A673 (cell line): ENCODE measurements at regions not wholly inside any gene's neighbourhood (a gene's known extent, or its start where the extent isn't known, plus 50 kb on each side); places are given as distances from the start of the nearest gene placed in this dataset.
A peak's percentile ranks its signal among the peaks of the same experiment; 100 is the strongest.

Source experiments
- BruUV-seq: library from RNA; stranded (reverse); fragments of 400-500 nt; replicated peaks from 2 replicates; lab custom pipeline; 2021; lab: Mats Ljungman, UMichigan
- CTCF ChIA-PET: fragments of 300-600 bp; sonication (Branson Sonifier 250); formaldehyde crosslinking; loops from one replicate; lab custom pipeline; 2022; ENCODE audit warnings: antibody characterized with exemption; lab: Charles Lee
- POLR2A ChIA-PET: fragments of 300-600 bp; sonication (Branson Sonifier 250); formaldehyde crosslinking; loops from one replicate; lab custom pipeline; 2022; ENCODE audit warnings: antibody characterized with exemption; ENCODE audit not compliant: low non-redundant PET; lab: Charles Lee
- DNase-seq: peaks from one replicate; pipeline ENCODE4 v3.0.0-alpha.2; 2015; ENCODE audit warnings: low spot score
- H3K27ac ChIP-seq: fragments of 200-600 bp; sonication (generic); 2 replicates; pipeline ENCODE4 v1.5.1; 2016; ENCODE audit warnings: mixed run types, low read depth, mild to moderate bottlenecking, mixed read lengths, antibody characterized with exemption, low read length; ENCODE audit not compliant: poor library complexity, severe bottlenecking
- H3K27me3 ChIP-seq: fragments of 200-600 bp; sonication (generic); replicated peaks from 2 replicates; pipeline ENCODE4 v1.6.1; 2017; ENCODE audit warnings: mixed run types, low read depth, mild to moderate bottlenecking, mixed read lengths, antibody characterized with exemption, low read length; ENCODE audit not compliant: insufficient read depth, poor library complexity
- H3K36me3 ChIP-seq: fragments of 200-600 bp; sonication (generic); 2 replicates; pipeline ENCODE4 v1.6.1; 2016; ENCODE audit warnings: mixed run types, mild to moderate bottlenecking, mixed read lengths, antibody characterized with exemption, low read length; ENCODE audit not compliant: insufficient read depth, poor library complexity, severe bottlenecking
- H3K4me1 ChIP-seq: fragments of 200-600 bp; sonication (generic); 2 replicates; pipeline ENCODE4 v1.6.1; 2017; ENCODE audit warnings: mixed run types, mild to moderate bottlenecking, mixed read lengths, antibody characterized with exemption, low read length; ENCODE audit not compliant: insufficient read depth, poor library complexity, severe bottlenecking
- H3K4me3 ChIP-seq: fragments of 200-600 bp; sonication (generic); 2 replicates; pipeline ENCODE4 v1.5.1; 2016; ENCODE audit warnings: low read depth, mixed run types, mild to moderate bottlenecking, mixed read lengths, low read length; ENCODE audit not compliant: poor library complexity, severe bottlenecking
- H3K9me3 ChIP-seq: fragments of 200-600 bp; sonication (generic); 2 replicates; pipeline ENCODE4 v1.6.1; 2016; ENCODE audit warnings: mixed run types, low read depth, mild to moderate bottlenecking, mixed read lengths, antibody characterized with exemption, low read length; ENCODE audit not compliant: poor library complexity, severe bottlenecking
- CTCF ChIP-seq: fragments of 300-800, 200-600 bp; sonication (generic); conservative IDR thresholded peaks from 2 replicates; pipeline ENCODE4 v1.5.1; 2017; ENCODE audit warnings: low read depth, mild to moderate bottlenecking, antibody characterized with exemption, low read length, moderate library complexity, mixed read lengths
- EZH2 ChIP-seq: fragments of 200-600 bp; sonication (generic); IDR thresholded peaks from 2 replicates; pipeline ENCODE4 v1.6.1; 2017; ENCODE audit warnings: borderline replicate concordance, low read depth, mild to moderate bottlenecking, mixed read lengths, antibody characterized with exemption, low read length; ENCODE audit not compliant: poor library complexity, severe bottlenecking
- intact Hi-C: fragments of 100-400 bp; cut with micrococcal nuclease; formaldehyde crosslinking; loops from one replicate; pipeline ENCODE4 v1.10.0; 2022; ENCODE audit not compliant: unreplicated experiment

- ChIA-PET POLR2A (no interaction called here), CTCF (interaction anchor here (0.5 to 1.2 kb wide), 7 partner anchors 13 to 213 kb away, joined by 3 to 8 read pairs (median 3); no protein-coding TSS in a partner anchor)
- Histone ChIP-seq H3K4me1 (peaks cover 6% of the 10 kb centered on the region), H3K27ac (no peak overlapping the region), H3K27me3 (no peaks in the 10 kb centered on the region), H3K36me3 (no peaks in the 10 kb centered on the region), H3K9me3 (no peaks in the 10 kb centered on the region), H3K4me3 (no peak overlapping the region)
- BruUV-seq: no TSS peak
- intact Hi-C loops: no loop called here
- DNase-seq: no peak
- TF ChIP-seq CTCF (no peak), EZH2 (no peak)
Observed at GRCh38 chr16:85415196-85416090, 197.7 kb upstream of the GSE1 start.

- TF ChIP-seq CTCF (peak; percentile 77), EZH2 (no peak)
- intact Hi-C loops: no loop called here
- Histone ChIP-seq H3K27ac (no peak overlapping the region), H3K4me1 (peaks cover 12% of the 10 kb centered on the region), H3K27me3 (no peaks in the 10 kb centered on the region), H3K9me3 (no peaks in the 10 kb centered on the region), H3K36me3 (no peaks in the 10 kb centered on the region), H3K4me3 (no peak overlapping the region)
- peak; percentile 63 for DNase-seq
- ChIA-PET POLR2A (no interaction called here), CTCF (interaction anchor here (0.5 to 1.2 kb wide), 7 partner anchors 14 to 212 kb away, joined by 3 to 8 read pairs (median 3); no protein-coding TSS in a partner anchor)
- no TSS peak for BruUV-seq
Observed at GRCh38 chr16:85416228-85417109, 196.7 kb upstream of the GSE1 start.

GRCh38 chr16:85417156-85417860 is 195.8 kb upstream of the GSE1 start:
- no peaks in the 10 kb centered on the region for H3K27me3 ChIP-seq
- H3K36me3 ChIP-seq: no peaks in the 10 kb centered on the region
- H3K27ac ChIP-seq: no peak overlapping the region
- peaks cover 21% of the 10 kb centered on the region for H3K4me1 ChIP-seq
- DNase-seq: no peak
- intact Hi-C loops: no loop called here
- no TSS peak for BruUV-seq
- no peak overlapping the region for H3K4me3 ChIP-seq
- ChIA-PET POLR2A (no interaction called here), CTCF (interaction anchor here (2.1 kb wide), 1 partner anchor 199 kb away, joined by 9 read pairs; no protein-coding TSS in a partner anchor)
- H3K9me3 ChIP-seq: no peaks in the 10 kb centered on the region
- no peak for TF ChIP-seq EZH2
- TF ChIP-seq CTCF: no peak
